GM06990 (cell line): ENCODE measurements at regions not wholly inside any gene's neighbourhood (a gene's known extent, or its start where the extent isn't known, plus 50 kb on each side); places are given as distances from the start of the nearest gene placed in this dataset.

Source experiments
- DNase-seq: peaks from one replicate; pipeline ENCODE4 v3.0.0-alpha.2; 2011; ENCODE audit not compliant: insufficient read length; ENCODE audit errors: extremely low read depth
- H3K27me3 ChIP-seq: replicated peaks from 2 replicates; pipeline ENCODE4 v1.6.0; 2011; ENCODE audit warnings: low read length; ENCODE audit not compliant: control insufficient read depth, insufficient read depth
- H3K36me3 ChIP-seq: 2 replicates; pipeline ENCODE4 v1.5.1; 2011; ENCODE audit warnings: low read length; ENCODE audit not compliant: control insufficient read depth, insufficient read depth
- H3K4me3 ChIP-seq: replicated peaks from 2 replicates; pipeline ENCODE4 v1.5.1; 2011; ENCODE audit warnings: low read depth, mild to moderate bottlenecking, control low read depth, low read length
- TF ChIP-seq, protein P1 (sequence below): IDR thresholded peaks from 2 replicates; pipeline ENCODE4 v1.5.1; 2011; ENCODE audit warnings: low read length, control low read depth, mild to moderate bottlenecking, inconsistent platforms; ENCODE audit not compliant: insufficient read depth, poor library complexity, severe bottlenecking

DNA sequence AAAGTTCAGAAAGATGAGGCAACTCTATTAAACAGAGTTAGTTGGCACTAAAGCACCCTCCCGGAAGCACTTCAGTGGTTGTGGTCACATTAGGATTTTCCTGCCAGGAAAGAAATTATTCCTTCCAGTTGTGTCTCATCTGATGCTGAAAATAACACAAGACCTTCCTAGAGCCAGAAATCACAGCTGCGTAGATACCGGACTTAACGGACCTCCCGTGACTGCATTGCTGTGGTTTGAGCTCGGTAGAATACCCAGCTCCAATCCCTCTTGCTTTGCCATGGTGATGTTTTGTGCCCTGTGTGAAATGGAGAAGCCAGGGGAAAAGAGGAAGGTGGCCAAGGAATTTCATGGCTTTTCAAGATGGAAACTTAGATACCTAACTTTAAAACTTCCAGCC lies 215.0 kb upstream of the IGF1R start:
- Histone ChIP-seq H3K4me3 (no peak overlapping the region), H3K36me3 (no peaks in the 10 kb centered on the region), H3K27me3 (no peaks in the 10 kb centered on the region)
- TF ChIP-seq, protein P1, sequence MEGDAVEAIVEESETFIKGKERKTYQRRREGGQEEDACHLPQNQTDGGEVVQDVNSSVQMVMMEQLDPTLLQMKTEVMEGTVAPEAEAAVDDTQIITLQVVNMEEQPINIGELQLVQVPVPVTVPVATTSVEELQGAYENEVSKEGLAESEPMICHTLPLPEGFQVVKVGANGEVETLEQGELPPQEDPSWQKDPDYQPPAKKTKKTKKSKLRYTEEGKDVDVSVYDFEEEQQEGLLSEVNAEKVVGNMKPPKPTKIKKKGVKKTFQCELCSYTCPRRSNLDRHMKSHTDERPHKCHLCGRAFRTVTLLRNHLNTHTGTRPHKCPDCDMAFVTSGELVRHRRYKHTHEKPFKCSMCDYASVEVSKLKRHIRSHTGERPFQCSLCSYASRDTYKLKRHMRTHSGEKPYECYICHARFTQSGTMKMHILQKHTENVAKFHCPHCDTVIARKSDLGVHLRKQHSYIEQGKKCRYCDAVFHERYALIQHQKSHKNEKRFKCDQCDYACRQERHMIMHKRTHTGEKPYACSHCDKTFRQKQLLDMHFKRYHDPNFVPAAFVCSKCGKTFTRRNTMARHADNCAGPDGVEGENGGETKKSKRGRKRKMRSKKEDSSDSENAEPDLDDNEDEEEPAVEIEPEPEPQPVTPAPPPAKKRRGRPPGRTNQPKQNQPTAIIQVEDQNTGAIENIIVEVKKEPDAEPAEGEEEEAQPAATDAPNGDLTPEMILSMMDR, result no peak
- DNase-seq, result no peak

DNA sequence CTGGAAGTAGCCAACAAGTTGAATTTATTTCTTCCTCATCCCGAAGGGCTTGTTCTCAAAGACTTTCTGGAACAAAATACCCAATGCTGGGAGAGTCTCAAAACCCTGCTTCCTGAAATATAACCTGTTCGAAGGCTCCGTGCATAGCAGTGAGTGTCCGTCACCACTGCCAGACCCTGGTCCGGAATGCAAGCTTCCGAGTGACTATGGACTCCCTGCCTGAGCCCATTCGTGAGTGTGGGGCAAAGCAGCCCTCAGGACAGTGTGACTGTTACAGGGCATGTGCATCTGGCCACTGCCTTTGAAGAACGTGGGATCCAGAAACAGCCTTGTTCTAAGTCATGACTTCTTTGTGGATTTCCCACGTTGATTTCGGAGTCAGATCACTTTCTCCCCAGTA lies 214.5 kb upstream of the IGF1R start:
- Histone ChIP-seq H3K27me3 (no peaks in the 10 kb centered on the region), H3K4me3 (no peak overlapping the region), H3K36me3 (no peaks in the 10 kb centered on the region)
- no peak for DNase-seq
- TF ChIP-seq, protein P1, result no peak

DNA sequence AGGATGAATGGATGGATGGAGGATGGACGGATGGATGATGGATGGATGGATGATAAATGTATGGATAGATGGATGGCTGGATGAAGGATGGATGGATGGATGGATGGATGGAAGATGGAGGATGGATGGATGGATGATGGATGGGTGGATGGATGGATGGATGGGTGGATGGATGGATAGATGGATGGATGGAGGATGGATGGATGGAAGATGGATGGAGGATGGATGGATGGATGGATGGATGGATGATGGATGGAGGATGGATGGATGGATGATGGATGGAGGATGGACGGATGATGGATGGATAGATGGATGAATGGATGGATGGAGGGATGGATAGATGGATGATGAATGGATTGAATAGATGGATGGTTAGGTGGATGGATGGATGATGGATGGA lies 210.6 kb upstream of the IGF1R start:
- H3K27me3 ChIP-seq, result no peaks in the 10 kb centered on the region
- no peak overlapping the region for H3K4me3 ChIP-seq
- no peak for DNase-seq
- TF ChIP-seq, protein P1, result no peak
- no peaks in the 10 kb centered on the region for H3K36me3 ChIP-seq

DNA sequence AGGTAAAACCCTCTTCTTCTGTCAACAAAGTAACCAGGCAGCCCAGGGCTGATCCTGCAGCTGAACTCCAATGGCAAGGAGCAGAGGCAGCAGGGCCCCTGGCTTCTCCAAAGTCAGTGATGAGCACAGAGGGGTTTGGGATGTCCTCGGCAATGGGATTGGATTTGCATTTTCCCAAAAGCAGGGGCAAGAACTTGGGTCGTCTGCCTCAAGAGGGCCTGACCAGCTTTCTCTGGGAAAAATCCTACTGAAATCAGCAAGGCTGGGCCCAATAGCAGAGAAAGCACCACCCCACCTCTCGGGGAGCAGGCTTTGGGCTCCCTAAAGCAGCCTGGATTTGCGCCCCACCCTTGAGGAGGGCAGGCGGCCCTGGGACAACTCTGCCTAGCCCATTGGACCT lies 210.0 kb upstream of the IGF1R start:
- Histone ChIP-seq H3K27me3 (no peaks in the 10 kb centered on the region), H3K36me3 (no peaks in the 10 kb centered on the region), H3K4me3 (no peak overlapping the region)
- no peak for DNase-seq
- TF ChIP-seq, protein P1, result no peak

DNA sequence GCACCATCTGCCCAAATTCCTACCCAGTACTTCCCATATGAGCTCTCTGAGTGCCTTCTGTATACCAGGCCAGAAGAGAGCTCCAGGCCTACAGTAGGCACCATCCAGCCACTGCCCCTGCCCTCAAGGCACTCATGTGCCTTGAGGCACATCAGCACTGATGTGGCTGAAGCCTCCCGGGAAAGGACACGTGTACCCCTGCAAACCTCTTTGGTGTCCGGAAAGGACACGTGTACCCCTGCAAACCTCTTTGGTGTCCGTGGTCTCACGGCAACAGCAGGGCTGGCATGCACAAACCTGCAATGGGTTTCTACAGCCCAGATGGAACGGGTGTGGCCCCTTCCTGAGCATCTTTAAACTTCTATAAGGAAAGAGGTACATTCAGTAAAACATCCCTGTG lies 209.4 kb upstream of the IGF1R start:
- DNase-seq, result no peak

DNA sequence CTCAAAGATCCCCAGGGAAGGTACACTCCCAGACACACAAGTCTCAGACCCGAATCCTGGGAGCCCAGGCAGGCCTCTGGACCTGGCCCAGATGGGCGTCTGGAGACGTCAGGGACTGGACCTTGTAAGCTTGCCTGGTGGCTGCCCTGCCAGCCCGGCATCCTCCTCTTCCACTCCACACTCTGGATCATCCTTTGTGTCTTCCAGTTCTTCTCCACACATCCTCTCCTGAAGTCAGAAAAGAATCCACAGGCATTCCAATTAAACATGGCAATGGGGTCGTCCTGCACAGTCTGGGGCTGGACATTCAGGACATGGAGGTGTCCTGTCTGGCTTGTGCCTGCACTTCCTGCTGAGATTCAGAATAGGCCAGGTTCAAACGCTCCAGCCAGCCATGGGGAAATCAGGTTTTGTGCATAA lies 208.8 kb upstream of the IGF1R start:
- no peaks in the 10 kb centered on the region for H3K36me3 ChIP-seq
- no peak for DNase-seq
- no peak overlapping the region for H3K4me3 ChIP-seq
- no peaks in the 10 kb centered on the region for H3K27me3 ChIP-seq
- TF ChIP-seq, protein P1, result no peak

More for the DNA sequence above, 209.4 kb upstream of the IGF1R start:
- Histone ChIP-seq H3K36me3 (no peaks in the 10 kb centered on the region), H3K4me3 (no peak overlapping the region), H3K27me3 (no peaks in the 10 kb centered on the region)
- TF ChIP-seq, protein P1, result no peak
